ENCODE measurements at regions not wholly inside any gene's neighbourhood (a gene's known extent, or its start where the extent isn't known, plus 50 kb on each side); places are given as distances from the start of the nearest gene placed in this dataset.

- no peaks in the 10 kb centered on the region for H3K79me2 ChIP-seq (ENCODE audit: insufficient read depth, low read length)
- no peak for DNase-seq (ENCODE audit: low read depth, low spot score)
- H3K27ac ChIP-seq (ENCODE audit: low read depth, low read length) = no peak overlapping the region
- H4K20me1 ChIP-seq (ENCODE audit: insufficient read depth) = no peaks in the 10 kb centered on the region
- TF ChIP-seq, protein P1, sequence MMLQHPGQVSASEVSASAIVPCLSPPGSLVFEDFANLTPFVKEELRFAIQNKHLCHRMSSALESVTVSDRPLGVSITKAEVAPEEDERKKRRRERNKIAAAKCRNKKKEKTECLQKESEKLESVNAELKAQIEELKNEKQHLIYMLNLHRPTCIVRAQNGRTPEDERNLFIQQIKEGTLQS (IDR thresholded peaks at IDR 0.05) = no peak
- TF ChIP-seq RAD21 (IDR thresholded peaks at IDR 0.05; ENCODE audit: low read depth) = no peak
- TF ChIP-seq REST (IDR thresholded peaks at IDR 0.05; ENCODE audit: low read depth) = no peak
- no peak for TF ChIP-seq EZH2phosphoT487 (IDR thresholded peaks at IDR 0.05; ENCODE audit: borderline replicate concordance)
- H3K4me3 ChIP-seq (replicated peaks in 1 of 2; ENCODE audit: low read depth in 1 of 2, low read length in 2 of 2) = no peak overlapping the region
- H2AFZ ChIP-seq (ENCODE audit: low read depth, low read length, poor library complexity, severe bottlenecking) = no peak overlapping the region
- no TSS peak for BruUV-seq (replicated peaks)
- H3K36me3 ChIP-seq (ENCODE audit: control insufficient read depth in 1 of 2, insufficient read depth in 2 of 2, low read length in 2 of 2) = no peaks in the 10 kb centered on the region
- H3K4me1 ChIP-seq (ENCODE audit: control insufficient read depth in 1 of 2, insufficient read depth in 2 of 2, low read length in 2 of 2) = no peaks in the 10 kb centered on the region
- H3K9me3 ChIP-seq (ENCODE audit: control insufficient read depth in 1 of 2, insufficient read depth in 1 of 2, low read depth in 1 of 2, low read length in 2 of 2) = peaks cover 0 to 5% of the 10 kb centered on the region in 2 experiments; a peak in 2 of 4 replicates
- intact Hi-C loops (cut with micrococcal nuclease) = no loop called here
- CTCF ChIA-PET = no interaction called here
- H3K9ac ChIP-seq (ENCODE audit: low read length) = no peak overlapping the region
- POLR2A ChIA-PET = no interaction called here
- ATAC-seq = no peak
- no peaks in the 10 kb centered on the region for H3K27me3 ChIP-seq (ENCODE audit: insufficient read depth, low read length)
- RAD21 ChIA-PET (ENCODE audit: low non-redundant PET in 1 of 2, low total read pairs in 2 of 2, uncharacterized antibody in 2 of 2, unreplicated experiment in 2 of 2) = no interaction called here
- no peak overlapping the region for H3K4me2 ChIP-seq (ENCODE audit: low read length)
- H3K9me2 ChIP-seq (ENCODE audit: insufficient read depth) = no peaks in the 10 kb centered on the region
These were observed 1048.6 kb upstream of the KLHL29 start for GRCh38 chr2:22336414-22336813.

GRCh38 chr2:22340716-22341115, 1044.3 kb upstream of the KLHL29 start:
- ChIA-PET POLR2A (no interaction called here), RAD21 (ENCODE audit: low non-redundant PET in 1 of 2, low total read pairs in 2 of 2, uncharacterized antibody in 2 of 2, unreplicated experiment in 2 of 2) (no interaction called here), CTCF (no interaction called here)
- no peaks in the 10 kb centered on the region for H4K20me1 ChIP-seq (ENCODE audit: insufficient read depth)
- no peaks in the 10 kb centered on the region for H3K27me3 ChIP-seq (ENCODE audit: insufficient read depth, low read length)
- no peaks in the 10 kb centered on the region for H3K9me2 ChIP-seq (ENCODE audit: insufficient read depth)
- DNase-seq (ENCODE audit: low read depth, low spot score) = no peak
- H2AFZ ChIP-seq (ENCODE audit: low read depth, low read length, poor library complexity, severe bottlenecking) = no peak overlapping the region
- H3K79me2 ChIP-seq (ENCODE audit: insufficient read depth, low read length) = no peaks in the 10 kb centered on the region
- no peak overlapping the region for H3K27ac ChIP-seq (ENCODE audit: low read depth, low read length)
- no peak overlapping the region for H3K9ac ChIP-seq (ENCODE audit: low read length)
- H3K9me3 ChIP-seq (ENCODE audit: control insufficient read depth in 1 of 2, insufficient read depth in 1 of 2, low read depth in 1 of 2, low read length in 2 of 2) = peaks cover 0 to 13% of the 10 kb centered on the region in 2 experiments; a peak in 2 of 4 replicates
- no peak overlapping the region for H3K4me3 ChIP-seq (replicated peaks in 1 of 2; ENCODE audit: low read depth in 1 of 2, low read length in 2 of 2)
- no TSS peak for BruUV-seq (replicated peaks)
- ATAC-seq = no peak
- H3K4me1 ChIP-seq (ENCODE audit: control insufficient read depth in 1 of 2, insufficient read depth in 2 of 2, low read length in 2 of 2) = no peaks in the 10 kb centered on the region
- no peaks in the 10 kb centered on the region for H3K36me3 ChIP-seq (ENCODE audit: control insufficient read depth in 1 of 2, insufficient read depth in 2 of 2, low read length in 2 of 2)
- no peak overlapping the region for H3K4me2 ChIP-seq (ENCODE audit: low read length)
- intact Hi-C loops (cut with micrococcal nuclease) = no loop called here
- TF ChIP-seq EGR1 (IDR thresholded peaks at IDR 0.05; ENCODE audit: low read depth) = no peak
- TF ChIP-seq SIN3A (IDR thresholded peaks at IDR 0.05; ENCODE audit: low read depth) = no peak
- no peak for TF ChIP-seq SP1 (IDR thresholded peaks at IDR 0.05; ENCODE audit: low read depth)
- TF ChIP-seq ZBTB33 (IDR thresholded peaks at IDR 0.05; ENCODE audit: extremely low read depth, insufficient replicate concordance, low read length) = no peak
- no peak for TF ChIP-seq SRF (IDR thresholded peaks at IDR 0.05; ENCODE audit: low read depth)
- TF ChIP-seq ZFX (IDR thresholded peaks at IDR 0.05) = no peak
- TF ChIP-seq, protein P1 (IDR thresholded peaks at IDR 0.05) = no peak
- TF ChIP-seq TCF7L2 (IDR thresholded peaks at IDR 0.05; ENCODE audit: borderline replicate concordance, extremely low read depth, insufficient read depth, insufficient read length) = no peak
- TF ChIP-seq POLR2AphosphoS5 (IDR thresholded peaks at IDR 0.05; ENCODE audit: low read depth, low read length) = no peak
- no peak for TF ChIP-seq MAX (IDR thresholded peaks at IDR 0.05)
- TF ChIP-seq ELF1 (IDR thresholded peaks at IDR 0.05; ENCODE audit: borderline replicate concordance, low read depth) = no peak
- TF ChIP-seq ZNF274 (IDR thresholded peaks at IDR 0.05; ENCODE audit: low read depth, low read length) = no peak
- no peak for TF ChIP-seq JUND (IDR thresholded peaks at IDR 0.05)
- TF ChIP-seq POLR2A (IDR thresholded peaks at IDR 0.05; ENCODE audit: borderline replicate concordance, extremely low read depth, insufficient read depth, insufficient read length) = no peak
